ENCODE measurements at regions not wholly inside any gene's neighbourhood (a gene's known extent, or its start where the extent isn't known, plus 50 kb on each side); places are given as distances from the start of the nearest gene placed in this dataset.

- TF ChIP-seq ZNF274 (IDR thresholded peaks at IDR 0.05; ENCODE audit: low read depth, low read length) = no peak
- no peak for TF ChIP-seq YY1 (IDR thresholded peaks at IDR 0.05; ENCODE audit: insufficient read depth, insufficient read length)
- TF ChIP-seq SUZ12 (IDR thresholded peaks at IDR 0.05; ENCODE audit: extremely low read depth, insufficient read depth, insufficient read length) = no peak
Measured at GRCh38 chr4:168037676-168038075, 54.7 kb upstream of the ANXA10 start.
